ENCODE measurements at regions not wholly inside any gene's neighbourhood (a gene's known extent, or its start where the extent isn't known, plus 50 kb on each side); places are given as distances from the start of the nearest gene placed in this dataset.
"Not testable (repeated sequence)": the region's sequence is repeated elsewhere in the genome, so short reads cannot be mapped to it uniquely, and the experiment has no call there.

DNA sequence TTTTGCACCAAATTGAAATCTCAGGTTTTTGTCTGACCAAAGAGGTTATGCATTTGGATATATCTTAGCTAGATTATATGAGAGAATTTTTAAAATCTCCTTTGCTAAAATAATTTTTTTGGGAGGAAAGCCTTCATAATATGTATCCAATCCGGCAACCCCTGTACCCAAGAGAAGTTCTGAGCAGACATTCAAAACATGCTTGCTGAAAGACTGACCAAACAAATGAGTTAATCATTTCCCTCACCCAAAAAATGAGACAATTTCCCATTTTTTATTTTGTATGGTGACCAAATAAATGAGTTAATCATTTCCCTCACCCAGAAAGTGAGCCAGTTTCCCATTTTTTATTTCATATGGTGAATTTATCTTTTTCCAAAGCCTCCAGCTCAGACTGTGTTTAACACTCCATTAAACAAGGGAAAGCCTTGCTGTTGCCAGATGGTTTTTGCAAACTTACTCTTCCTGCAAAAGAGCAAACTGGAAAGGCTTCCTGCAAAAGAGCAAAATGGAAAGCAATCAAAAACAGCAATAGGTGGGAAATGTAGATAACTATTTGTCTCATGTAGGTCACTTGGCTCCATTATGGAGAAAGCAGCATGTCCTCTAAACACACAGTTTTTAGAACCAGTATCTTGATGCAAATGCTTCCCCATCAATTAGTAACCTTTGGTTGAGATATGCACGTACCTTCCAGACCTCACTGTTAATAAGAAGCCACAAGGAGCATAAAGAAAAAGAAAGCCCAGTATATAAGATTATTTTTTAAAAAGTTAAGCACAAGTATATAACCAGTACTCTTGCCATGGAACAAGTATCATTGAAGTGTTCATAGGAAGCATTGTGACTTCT lies 78.4 kb upstream of the OSTN start:
- Histone ChIP-seq H3K4me1 (ENCODE audit: control insufficient read depth, insufficient read depth, low read length) (no peaks in the 10 kb centered on the region), H3K4me3 (ENCODE audit: low read depth, low read length) (no peak overlapping the region), H3K9me3 (ENCODE audit: control insufficient read depth, insufficient read depth, low read length) (no peaks in the 10 kb centered on the region), H3K9ac (ENCODE audit: low read depth, low read length) (no peak overlapping the region), H3K36me3 (ENCODE audit: control insufficient read depth, insufficient read depth, low read length) (no peaks in the 10 kb centered on the region), H3K27me3 (ENCODE audit: control insufficient read depth, insufficient read depth, low read length) (no peaks in the 10 kb centered on the region)

DNA sequence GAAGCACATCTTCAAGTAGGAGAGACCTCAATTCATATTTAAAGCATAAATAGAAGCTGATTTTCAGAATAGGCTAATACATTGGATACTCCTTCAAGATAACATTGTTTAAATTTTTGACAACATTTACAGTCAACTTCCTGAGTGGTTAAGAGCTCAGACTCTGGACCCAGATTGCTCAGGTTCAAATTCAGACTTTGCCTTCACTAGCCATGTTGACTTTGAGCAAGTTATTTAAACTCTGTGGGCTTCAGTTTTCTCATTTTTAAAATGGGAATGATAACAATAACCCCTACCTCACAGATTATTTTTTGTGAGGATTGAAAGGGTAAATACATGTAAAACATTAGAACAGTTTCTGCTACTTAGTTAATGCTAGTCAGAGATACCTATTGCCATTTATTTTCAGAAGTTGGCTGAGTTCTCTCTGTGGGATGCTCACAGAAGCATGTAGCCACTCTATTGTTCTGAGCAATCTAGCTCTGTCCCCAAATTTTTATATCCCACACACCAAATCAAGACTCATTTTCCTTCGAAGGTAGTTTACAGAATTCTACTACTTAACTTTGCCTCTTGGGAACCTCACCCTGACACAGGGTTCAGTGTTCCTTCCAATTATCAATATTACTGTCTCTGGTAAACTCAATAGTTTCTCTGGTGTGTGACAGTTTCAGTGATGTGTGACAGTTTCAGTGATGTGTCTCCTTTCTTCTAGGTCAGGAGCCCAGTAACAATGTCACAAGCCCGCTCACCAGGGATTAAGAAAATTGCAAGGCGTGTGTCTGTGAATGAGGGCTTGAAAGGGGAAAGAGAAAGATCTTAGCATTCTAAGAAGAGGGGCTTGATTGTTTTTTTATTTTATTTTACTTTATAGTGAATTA lies 79.4 kb upstream of the OSTN start:
- H3K9ac ChIP-seq (ENCODE audit: low read depth, low read length) = no peak overlapping the region
- no peaks in the 10 kb centered on the region for H3K27me3 ChIP-seq (ENCODE audit: control insufficient read depth, insufficient read depth, low read length)
- no peak overlapping the region for H3K4me3 ChIP-seq (ENCODE audit: low read depth, low read length)

DNA sequence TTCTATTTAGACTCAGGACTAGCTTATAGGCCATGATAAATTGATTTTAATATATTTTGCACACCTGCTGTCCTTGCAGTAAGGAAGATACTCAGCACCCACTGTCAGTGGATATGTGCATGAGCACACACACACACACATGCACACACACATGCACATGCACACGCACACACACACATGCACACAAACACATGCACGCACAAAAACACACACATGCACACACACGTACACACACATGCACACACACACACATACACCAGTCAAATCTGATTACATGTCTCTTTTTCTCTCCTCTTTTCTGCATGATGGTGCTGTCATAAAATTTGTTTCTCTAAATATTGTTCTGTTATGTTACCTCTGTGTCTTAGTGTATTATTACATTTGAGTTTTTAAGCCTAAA lies 87.3 kb upstream of the OSTN start:
- H3K4me1 ChIP-seq (ENCODE audit: control insufficient read depth, insufficient read depth, low read length) = no peaks in the 10 kb centered on the region
- H3K9me3 ChIP-seq (ENCODE audit: control insufficient read depth, insufficient read depth, low read length) = no peaks in the 10 kb centered on the region
- H3K9ac ChIP-seq (ENCODE audit: low read depth, low read length) = no peak overlapping the region
- no peaks in the 10 kb centered on the region for H3K36me3 ChIP-seq (ENCODE audit: control insufficient read depth, insufficient read depth, low read length)
- no peaks in the 10 kb centered on the region for H3K27me3 ChIP-seq (ENCODE audit: control insufficient read depth, insufficient read depth, low read length)
- H3K4me3 ChIP-seq (ENCODE audit: low read depth, low read length) = no peak overlapping the region

More for the DNA sequence above, 79.4 kb upstream of the OSTN start:
- H3K36me3 ChIP-seq (ENCODE audit: control insufficient read depth, insufficient read depth, low read length) = no peaks in the 10 kb centered on the region
- H3K4me1 ChIP-seq (ENCODE audit: control insufficient read depth, insufficient read depth, low read length) = no peaks in the 10 kb centered on the region
- no peaks in the 10 kb centered on the region for H3K9me3 ChIP-seq (ENCODE audit: control insufficient read depth, insufficient read depth, low read length)

DNA sequence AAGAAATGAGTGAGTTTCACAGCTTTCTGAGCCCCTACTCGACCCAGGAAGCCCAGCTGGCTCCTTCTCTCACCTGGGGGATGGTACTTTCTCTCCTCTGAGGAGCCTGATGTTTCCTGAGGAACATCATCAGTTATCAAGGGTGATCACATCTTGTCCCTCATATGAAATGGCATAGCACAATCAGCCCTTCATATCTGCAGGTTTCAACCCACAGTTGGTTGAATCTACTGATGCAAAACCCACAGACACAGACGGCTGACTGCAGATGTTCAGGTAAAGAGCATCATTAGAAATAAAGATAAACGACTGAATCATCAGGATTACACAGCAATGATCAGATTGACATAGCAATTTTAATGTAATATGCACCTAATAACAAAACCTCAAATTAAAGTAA lies 93.6 kb upstream of the OSTN start:
- Histone ChIP-seq H3K27me3 (ENCODE audit: control insufficient read depth, insufficient read depth, low read length) (no peaks in the 10 kb centered on the region), H3K36me3 (ENCODE audit: control insufficient read depth, insufficient read depth, low read length) (no peaks in the 10 kb centered on the region), H3K4me3 (ENCODE audit: low read depth, low read length) (no peak overlapping the region), H3K9me3 (ENCODE audit: control insufficient read depth, insufficient read depth, low read length) (no peaks in the 10 kb centered on the region), H3K4me1 (ENCODE audit: control insufficient read depth, insufficient read depth, low read length) (no peaks in the 10 kb centered on the region), H3K9ac (ENCODE audit: low read depth, low read length) (no peak overlapping the region)

DNA sequence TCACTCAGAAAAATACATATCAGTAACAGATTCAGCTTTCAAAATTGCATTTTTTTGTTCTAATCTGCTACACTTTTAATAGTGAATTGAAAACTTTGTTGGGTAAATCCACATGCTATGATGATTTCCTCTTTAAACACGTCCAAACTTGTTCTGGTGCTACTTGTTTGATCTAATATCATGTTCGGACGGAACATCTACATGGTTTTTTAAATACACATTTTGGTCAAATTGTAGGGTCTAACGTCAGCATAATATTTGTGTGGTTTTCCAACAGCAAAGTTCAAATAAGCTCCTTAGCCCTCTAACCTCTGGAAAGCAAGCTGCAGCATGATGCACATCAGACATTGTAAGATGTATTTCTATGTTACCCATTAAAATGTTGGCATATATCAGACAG lies 98.5 kb upstream of the OSTN start:
- Histone ChIP-seq H3K36me3 (ENCODE audit: control insufficient read depth, insufficient read depth, low read length) (no peaks in the 10 kb centered on the region), H3K9me3 (ENCODE audit: control insufficient read depth, insufficient read depth, low read length) (no peaks in the 10 kb centered on the region), H3K9ac (ENCODE audit: low read depth, low read length) (no peak overlapping the region), H3K4me3 (ENCODE audit: low read depth, low read length) (no peak overlapping the region), H3K27me3 (ENCODE audit: control insufficient read depth, insufficient read depth, low read length) (no peaks in the 10 kb centered on the region), H3K4me1 (ENCODE audit: control insufficient read depth, insufficient read depth, low read length) (no peaks in the 10 kb centered on the region)

DNA sequence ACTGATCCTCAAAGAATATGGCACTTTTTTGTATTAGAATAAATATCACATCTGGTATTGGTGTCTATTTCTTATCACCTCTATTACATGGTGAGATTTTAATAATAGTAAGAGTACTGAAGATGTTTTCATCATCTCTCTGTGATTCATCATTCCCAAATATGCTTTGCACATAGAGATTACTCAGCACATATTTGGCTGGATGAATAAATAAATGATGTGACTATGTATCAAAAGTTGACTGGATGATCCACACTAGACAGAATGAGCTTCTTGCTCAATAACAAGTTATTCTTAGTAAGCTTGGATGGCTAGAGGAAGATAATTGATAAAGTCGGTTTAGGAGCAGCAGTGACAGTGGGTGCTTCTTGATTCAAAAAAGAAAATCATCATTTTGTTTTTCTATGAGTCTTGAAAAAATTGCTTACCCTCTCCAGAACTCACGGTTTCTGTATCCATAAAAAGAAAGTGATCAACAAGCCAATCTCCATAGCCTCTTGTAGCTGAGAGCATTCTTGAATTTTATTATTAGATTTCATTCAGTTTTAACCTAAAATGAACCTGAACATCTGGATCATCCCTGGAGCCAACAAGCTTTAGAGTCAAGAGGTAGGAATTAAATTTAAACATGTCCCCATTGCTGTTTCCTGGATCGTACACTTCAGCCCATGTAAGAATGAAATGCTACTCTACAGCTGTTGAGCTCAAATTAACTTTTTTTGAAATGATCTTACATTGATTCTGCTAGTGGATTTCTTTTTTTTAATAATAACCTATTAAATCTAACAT lies 104.8 kb upstream of the OSTN start:
- Histone ChIP-seq H3K9me3 (ENCODE audit: control insufficient read depth, insufficient read depth, low read length) (no peaks in the 10 kb centered on the region), H3K27me3 (ENCODE audit: control insufficient read depth, insufficient read depth, low read length) (no peaks in the 10 kb centered on the region), H3K4me3 (ENCODE audit: low read depth, low read length) (no peak overlapping the region), H3K36me3 (ENCODE audit: control insufficient read depth, insufficient read depth, low read length) (no peaks in the 10 kb centered on the region), H3K4me1 (ENCODE audit: control insufficient read depth, insufficient read depth, low read length) (no peaks in the 10 kb centered on the region), H3K9ac (ENCODE audit: low read depth, low read length) (no peak overlapping the region)

DNA sequence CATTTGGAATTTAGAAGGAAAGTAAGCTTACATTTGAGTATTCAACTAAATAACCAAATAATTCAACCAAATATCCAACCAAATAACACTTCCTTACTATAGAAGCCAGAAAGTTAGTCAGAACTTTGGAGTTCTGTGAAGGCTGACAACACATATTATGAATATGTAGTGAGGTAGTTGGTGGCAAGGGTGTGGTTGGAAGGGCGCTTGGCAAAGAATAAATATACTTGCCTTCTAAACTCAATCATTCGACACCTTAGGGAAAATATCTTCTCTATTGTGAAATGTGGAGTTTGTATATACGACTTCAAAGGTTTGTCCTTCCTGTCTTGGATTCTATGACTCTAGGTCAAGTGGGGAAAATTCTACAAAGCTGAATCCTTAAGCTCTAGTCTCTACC lies 111.7 kb upstream of the OSTN start:
- H3K9me3 ChIP-seq (ENCODE audit: control insufficient read depth, insufficient read depth, low read length) = no peaks in the 10 kb centered on the region
- H3K27me3 ChIP-seq (ENCODE audit: control insufficient read depth, insufficient read depth, low read length) = no peaks in the 10 kb centered on the region
- no peak overlapping the region for H3K4me3 ChIP-seq (ENCODE audit: low read depth, low read length)
- no peak overlapping the region for H3K9ac ChIP-seq (ENCODE audit: low read depth, low read length)
- no peaks in the 10 kb centered on the region for H3K36me3 ChIP-seq (ENCODE audit: control insufficient read depth, insufficient read depth, low read length)
- no peaks in the 10 kb centered on the region for H3K4me1 ChIP-seq (ENCODE audit: control insufficient read depth, insufficient read depth, low read length)

DNA sequence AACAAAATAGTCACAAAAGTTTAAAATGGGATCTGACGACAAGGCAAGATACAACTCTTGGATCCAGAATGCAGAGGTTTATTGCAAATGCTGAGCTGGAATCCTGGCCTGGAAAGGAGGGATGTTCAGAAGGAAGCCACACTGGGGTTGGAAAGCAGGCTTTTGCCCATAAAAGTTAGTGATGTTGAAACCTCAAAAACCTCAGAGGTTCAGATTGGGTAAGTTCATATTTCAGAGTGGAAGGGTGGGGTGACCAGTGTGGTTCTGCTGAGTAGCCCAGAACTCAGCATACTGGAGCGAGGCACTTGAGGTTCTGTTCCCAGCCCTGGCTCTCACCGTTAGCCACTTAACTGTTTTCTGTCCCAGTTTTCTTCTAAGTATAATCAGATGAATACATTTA lies 114.0 kb upstream of the OSTN start:
- H3K4me3 ChIP-seq (ENCODE audit: low read depth, low read length) = no peak overlapping the region
- H3K36me3 ChIP-seq (ENCODE audit: control insufficient read depth, insufficient read depth, low read length) = no peaks in the 10 kb centered on the region
- no peaks in the 10 kb centered on the region for H3K27me3 ChIP-seq (ENCODE audit: control insufficient read depth, insufficient read depth, low read length)
- no peaks in the 10 kb centered on the region for H3K9me3 ChIP-seq (ENCODE audit: control insufficient read depth, insufficient read depth, low read length)
- no peaks in the 10 kb centered on the region for H3K4me1 ChIP-seq (ENCODE audit: control insufficient read depth, insufficient read depth, low read length)
- H3K9ac ChIP-seq (ENCODE audit: low read depth, low read length) = no peak overlapping the region

DNA sequence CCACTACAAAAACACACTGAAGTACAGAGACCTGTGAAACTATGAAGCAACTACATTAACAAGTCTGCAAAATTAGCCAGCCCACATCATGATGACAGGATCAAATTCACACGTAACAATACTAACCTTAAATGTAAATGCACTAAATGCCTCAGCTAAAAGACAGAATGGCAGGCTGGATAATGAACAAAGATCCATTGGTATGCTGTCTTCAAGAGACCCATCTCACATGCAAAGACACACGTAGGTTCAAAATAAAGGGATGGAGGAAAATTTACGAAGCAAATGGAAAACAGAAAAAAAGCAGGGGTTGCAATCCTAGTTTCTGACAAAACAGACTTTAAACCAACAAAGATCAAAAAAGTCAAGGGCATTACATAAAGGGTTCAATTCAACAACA lies 120.1 kb upstream of the OSTN start:
- not testable (repeated sequence) for H3K9me3 ChIP-seq (ENCODE audit: control insufficient read depth, insufficient read depth, low read length); H3K4me1 ChIP-seq (ENCODE audit: control insufficient read depth, insufficient read depth, low read length); H3K36me3 ChIP-seq (ENCODE audit: control insufficient read depth, insufficient read depth, low read length); H3K9ac ChIP-seq (ENCODE audit: low read depth, low read length); H3K27me3 ChIP-seq (ENCODE audit: control insufficient read depth, insufficient read depth, low read length); H3K4me3 ChIP-seq (ENCODE audit: low read depth, low read length)

DNA sequence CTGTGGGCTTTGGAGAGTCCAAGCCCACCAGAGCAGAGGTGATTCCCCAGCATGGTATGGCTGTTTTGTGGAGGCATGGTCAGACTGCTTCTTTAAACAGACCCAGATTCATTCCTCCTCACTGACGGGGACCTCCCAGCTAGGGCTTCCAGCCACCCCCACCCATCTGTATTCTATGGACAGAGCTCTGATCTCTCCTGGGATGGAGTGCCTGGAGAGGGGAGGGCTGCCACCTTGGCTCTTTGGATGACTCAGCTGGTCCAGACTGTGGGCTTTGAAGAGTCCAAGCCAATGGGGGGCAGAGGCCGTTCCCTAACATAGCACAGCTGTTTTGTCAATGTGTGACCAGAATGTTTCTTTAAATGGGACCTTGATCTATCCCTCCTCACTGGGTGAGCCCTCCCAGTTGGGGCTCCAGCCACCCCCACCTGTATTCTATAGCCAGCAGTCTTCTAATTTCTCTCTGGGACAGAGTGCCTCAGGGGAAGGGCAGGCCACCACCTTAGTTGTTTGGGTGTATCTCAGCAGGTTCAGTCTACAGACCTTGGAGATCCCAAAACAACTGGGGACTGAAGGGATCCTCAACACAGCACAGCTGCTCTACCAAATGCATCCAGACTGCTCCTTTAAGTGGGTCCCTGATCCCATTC lies 122.0 kb upstream of the OSTN start:
- Histone ChIP-seq H3K4me3 (ENCODE audit: low read depth, low read length) (no peak overlapping the region), H3K9me3 (ENCODE audit: control insufficient read depth, insufficient read depth, low read length) (no peaks in the 10 kb centered on the region), H3K27me3 (ENCODE audit: control insufficient read depth, insufficient read depth, low read length) (no peaks in the 10 kb centered on the region), H3K4me1 (ENCODE audit: control insufficient read depth, insufficient read depth, low read length) (no peaks in the 10 kb centered on the region), H3K36me3 (ENCODE audit: control insufficient read depth, insufficient read depth, low read length) (no peaks in the 10 kb centered on the region), H3K9ac (ENCODE audit: low read depth, low read length) (no peak overlapping the region)

DNA sequence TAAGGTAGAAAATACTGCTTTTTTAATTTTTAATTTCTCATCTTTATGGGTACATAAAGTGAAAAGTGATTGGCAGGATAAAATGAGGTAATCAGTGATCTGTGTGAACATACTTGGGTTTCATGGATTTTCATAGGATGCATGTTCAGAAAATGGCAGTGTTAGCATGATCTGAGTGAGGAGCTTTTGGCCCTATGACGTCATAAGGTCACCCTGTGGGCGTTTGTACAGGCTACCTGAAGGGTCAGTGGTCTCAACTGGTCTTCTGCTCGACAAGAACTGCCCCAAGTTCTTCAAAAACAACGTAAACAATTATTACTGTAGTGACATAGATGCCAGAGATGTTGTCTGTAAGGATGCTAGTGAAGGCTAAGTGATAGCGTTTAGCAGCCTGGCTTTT lies 124.5 kb upstream of the OSTN start:
- no peaks in the 10 kb centered on the region for H3K9me3 ChIP-seq (ENCODE audit: control insufficient read depth, insufficient read depth, low read length)
- H3K4me1 ChIP-seq (ENCODE audit: control insufficient read depth, insufficient read depth, low read length) = no peaks in the 10 kb centered on the region
- H3K4me3 ChIP-seq (ENCODE audit: low read depth, low read length) = no peak overlapping the region
- H3K27me3 ChIP-seq (ENCODE audit: control insufficient read depth, insufficient read depth, low read length) = no peaks in the 10 kb centered on the region
- H3K9ac ChIP-seq (ENCODE audit: low read depth, low read length) = no peak overlapping the region
- no peaks in the 10 kb centered on the region for H3K36me3 ChIP-seq (ENCODE audit: control insufficient read depth, insufficient read depth, low read length)

Data from iPS-15b (cell line).